Brain microvascular endothelial cell (primary cell): ENCODE measurements at regions not wholly inside any gene's neighbourhood (a gene's known extent, or its start where the extent isn't known, plus 50 kb on each side); places are given as distances from the start of the nearest gene placed in this dataset.

Source experiments
- DNase-seq: peaks from one replicate; pipeline ENCODE4 v3.0.0-alpha.2; 2020
- H3K27ac ChIP-seq: fragments of 250-450 bp; sonication (Bioruptor Pico); 2 replicates; pipeline ENCODE4 v1.5.1; 2020; ENCODE audit warnings: mild to moderate bottlenecking, moderate library complexity
- H3K27me3 ChIP-seq: fragments of 250-450 bp; sonication (Bioruptor Pico); replicated peaks from 2 replicates; pipeline ENCODE4 v1.5.1; 2020; ENCODE audit warnings: mild to moderate bottlenecking
- H3K36me3 ChIP-seq: fragments of 250-450 bp; sonication (Bioruptor Pico); replicated peaks from 2 replicates; pipeline ENCODE4 v1.5.1; 2020; ENCODE audit warnings: mild to moderate bottlenecking
- H3K4me3 ChIP-seq: 2 replicates; pipeline ENCODE4 v1.5.1; 2011; ENCODE audit warnings: low read depth, mild to moderate bottlenecking, control low read depth, low read length, moderate library complexity
- in situ Hi-C: cut with HindIII; loops from 2 replicates; pipeline ENCODE4 v1.10.0; 2017; ENCODE audit warnings: low sequenced_read_pairs, low pct_ligation_motif_present
- TF ChIP-seq, protein P1 (sequence below): IDR thresholded peaks from 2 replicates; pipeline ENCODE4 v1.5.1; 2011; ENCODE audit warnings: low read depth, mild to moderate bottlenecking, moderate library complexity, low read length, control low read depth, inconsistent platforms; ENCODE audit errors: missing control alignments

GRCh38 chr5:130436430-130436829 lies 532.2 kb downstream of the CHSY3 start:
- in situ Hi-C loops = no loop called here
- Histone ChIP-seq H3K27me3 (no peaks in the 10 kb centered on the region), H3K27ac (no peak overlapping the region), H3K36me3 (no peaks in the 10 kb centered on the region), H3K4me3 (no peak overlapping the region)
- TF ChIP-seq, protein P1, sequence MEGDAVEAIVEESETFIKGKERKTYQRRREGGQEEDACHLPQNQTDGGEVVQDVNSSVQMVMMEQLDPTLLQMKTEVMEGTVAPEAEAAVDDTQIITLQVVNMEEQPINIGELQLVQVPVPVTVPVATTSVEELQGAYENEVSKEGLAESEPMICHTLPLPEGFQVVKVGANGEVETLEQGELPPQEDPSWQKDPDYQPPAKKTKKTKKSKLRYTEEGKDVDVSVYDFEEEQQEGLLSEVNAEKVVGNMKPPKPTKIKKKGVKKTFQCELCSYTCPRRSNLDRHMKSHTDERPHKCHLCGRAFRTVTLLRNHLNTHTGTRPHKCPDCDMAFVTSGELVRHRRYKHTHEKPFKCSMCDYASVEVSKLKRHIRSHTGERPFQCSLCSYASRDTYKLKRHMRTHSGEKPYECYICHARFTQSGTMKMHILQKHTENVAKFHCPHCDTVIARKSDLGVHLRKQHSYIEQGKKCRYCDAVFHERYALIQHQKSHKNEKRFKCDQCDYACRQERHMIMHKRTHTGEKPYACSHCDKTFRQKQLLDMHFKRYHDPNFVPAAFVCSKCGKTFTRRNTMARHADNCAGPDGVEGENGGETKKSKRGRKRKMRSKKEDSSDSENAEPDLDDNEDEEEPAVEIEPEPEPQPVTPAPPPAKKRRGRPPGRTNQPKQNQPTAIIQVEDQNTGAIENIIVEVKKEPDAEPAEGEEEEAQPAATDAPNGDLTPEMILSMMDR = no peak
- no peak for DNase-seq

DNA sequence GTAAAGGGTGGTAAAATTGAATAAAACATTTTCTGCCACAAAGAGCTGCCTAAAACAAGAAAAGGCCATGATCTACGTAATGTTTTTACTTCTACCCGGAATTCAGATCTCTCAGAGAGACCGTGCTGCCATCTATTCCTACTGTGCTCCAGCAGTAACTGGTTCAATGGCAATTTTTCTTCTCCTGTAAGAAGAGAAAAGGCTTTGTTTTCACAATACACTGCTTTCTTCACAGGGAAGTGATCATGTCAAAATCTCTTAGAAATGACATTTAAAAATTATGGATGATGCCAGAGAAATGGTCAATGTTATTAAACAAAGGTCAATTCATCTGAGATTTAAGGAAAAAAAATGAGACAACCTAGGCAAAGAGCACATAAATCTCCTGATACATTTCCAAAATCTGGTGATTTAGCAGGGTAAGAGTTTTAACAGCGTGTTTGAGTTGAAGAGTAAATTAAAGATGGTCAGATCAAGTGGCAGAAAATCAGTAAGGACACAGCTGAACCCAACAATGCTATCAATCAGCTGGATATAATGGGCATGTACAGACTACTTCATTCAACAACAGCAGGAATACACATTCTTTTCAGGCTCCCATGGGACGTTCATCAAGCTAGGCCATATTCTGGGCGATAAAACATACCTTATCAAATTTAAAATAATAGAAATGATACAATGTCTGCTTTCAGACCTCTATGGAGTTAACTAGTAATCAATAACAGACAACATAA lies 523.1 kb downstream of the CHSY3 start:
- in situ Hi-C loops = no loop called here
- no peak overlapping the region for H3K27ac ChIP-seq
- H3K4me3 ChIP-seq = no peak overlapping the region
- no peaks in the 10 kb centered on the region for H3K36me3 ChIP-seq
- TF ChIP-seq, protein P1 = no peak
- H3K27me3 ChIP-seq = no peaks in the 10 kb centered on the region
- DNase-seq = no peak

DNA sequence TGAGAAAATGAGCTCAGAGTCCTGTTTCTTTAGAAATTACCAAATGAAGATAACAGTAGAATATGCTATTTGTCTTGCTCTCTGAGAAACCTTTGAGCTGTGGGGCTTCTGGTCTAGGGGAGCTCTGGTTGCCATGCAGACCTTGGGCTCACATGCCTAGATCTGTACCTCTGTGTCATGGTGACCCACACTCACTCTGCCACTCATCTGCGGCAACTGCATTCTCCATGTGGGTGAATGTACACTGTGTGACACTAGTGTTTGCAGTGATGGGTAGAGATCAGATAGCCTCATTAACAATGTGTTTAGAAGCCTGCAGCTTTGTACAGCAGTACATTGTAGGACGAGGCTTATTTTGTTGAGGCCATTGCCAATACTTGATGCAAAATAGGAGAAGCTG lies 521.2 kb downstream of the CHSY3 start:
- no peak overlapping the region for H3K27ac ChIP-seq
- no peak for DNase-seq
- H3K4me3 ChIP-seq = no peak overlapping the region
- H3K36me3 ChIP-seq = no peaks in the 10 kb centered on the region
- no peaks in the 10 kb centered on the region for H3K27me3 ChIP-seq
- in situ Hi-C loops = no loop called here
- TF ChIP-seq, protein P1 = no peak

DNA sequence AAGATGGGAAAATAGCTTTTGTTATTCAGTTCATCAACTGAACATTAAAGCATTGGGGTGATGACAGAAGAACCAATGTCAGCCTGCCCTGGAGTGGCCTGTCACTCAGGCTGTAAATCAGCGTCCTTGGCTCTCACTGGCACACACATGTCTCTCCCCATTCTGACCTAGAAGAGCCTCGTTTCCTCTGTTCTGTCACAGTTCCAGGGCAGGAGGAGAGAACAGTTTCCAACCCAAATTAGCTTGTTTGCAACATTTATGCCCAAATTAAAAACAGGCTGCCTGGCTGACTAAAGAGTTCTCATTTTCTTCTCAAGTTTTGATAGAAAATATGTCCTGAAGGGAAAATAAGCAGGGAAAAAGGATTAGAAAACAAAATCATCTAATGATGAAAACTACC lies 520.1 kb downstream of the CHSY3 start:
- no peak overlapping the region for H3K4me3 ChIP-seq
- in situ Hi-C loops = no loop called here
- no peaks in the 10 kb centered on the region for H3K36me3 ChIP-seq
- no peak for DNase-seq
- H3K27me3 ChIP-seq = no peaks in the 10 kb centered on the region
- TF ChIP-seq, protein P1 = no peak
- no peak overlapping the region for H3K27ac ChIP-seq

DNA sequence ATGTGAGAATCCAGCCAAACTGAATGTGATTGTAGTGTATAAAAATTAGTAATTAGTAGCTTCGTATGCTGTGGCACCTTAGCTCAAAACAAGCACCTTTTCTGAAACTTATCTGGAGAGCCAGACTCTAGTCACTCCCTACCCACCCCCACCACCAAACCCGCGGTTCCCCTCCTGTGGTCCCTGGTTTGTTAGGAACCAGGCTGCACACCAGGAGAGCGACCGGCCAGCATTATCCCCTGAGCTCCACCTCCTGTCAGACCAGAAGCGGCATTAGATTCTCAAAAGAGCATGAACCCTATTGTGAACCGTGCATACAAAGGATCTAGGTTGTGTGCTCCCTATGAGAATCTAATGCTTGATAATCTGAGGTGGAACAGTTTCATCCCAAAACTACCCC lies 498.6 kb downstream of the CHSY3 start:
- no peaks in the 10 kb centered on the region for H3K36me3 ChIP-seq
- H3K27ac ChIP-seq = no peak overlapping the region
- no peak for DNase-seq
- no peak overlapping the region for H3K4me3 ChIP-seq
- TF ChIP-seq, protein P1 = no peak
- in situ Hi-C loops = no loop called here
- H3K27me3 ChIP-seq = no peaks in the 10 kb centered on the region

- TF ChIP-seq, protein P1 = no peak
- in situ Hi-C loops = no loop called here
- Histone ChIP-seq H3K36me3 (no peaks in the 10 kb centered on the region), H3K27ac (no peak overlapping the region), H3K27me3 (no peaks in the 10 kb centered on the region), H3K4me3 (no peak overlapping the region)
- DNase-seq = peak; percentile 74
These were observed 495.8 kb downstream of the CHSY3 start for GRCh38 chr5:130400091-130400490.
